Adrenal gland (tissue), 9 donors: ENCODE measurements at regions not wholly inside any gene's neighbourhood (a gene's known extent, or its start where the extent isn't known, plus 50 kb on each side); places are given as distances from the start of the nearest gene placed in this dataset.

Experiments used
- DNase-seq, 7 donors: peaks; one replicate each; pipeline ENCODE4 v3.0.0-alpha.2; 2019 to 2020
- H3K27ac ChIP-seq, 5 donors: fragments of 200-600 bp; sonication (generic) in 4 of 5; 1 replicate in 3 of 5; 2 replicates in 2 of 5; pipeline versions ENCODE4 v1.5.1 to v1.8.0; 2016 to 2020; ENCODE audit warnings: mild to moderate bottlenecking in 1 of 5
- H3K27me3 ChIP-seq: fragments of 200-600 bp; 2 replicates; pipeline ENCODE4 v1.8.0; 2021
- H3K36me3 ChIP-seq, 2 donors: fragments of 200-600 bp; replicated peaks in 1 of 2; 1 replicate in 1 of 2; 2 replicates in 1 of 2; pipeline versions ENCODE4 v1.5.1 to v1.8.0; 2018 to 2022
- H3K4me1 ChIP-seq, 2 donors: fragments of 200-600 bp; replicated peaks in 1 of 2; 1 replicate in 1 of 2; 2 replicates in 1 of 2; pipeline versions ENCODE4 v1.5.1 to v1.8.0; 2018 to 2021
- H3K4me3 ChIP-seq, 4 donors: fragments of 200-600 bp; sonication (generic) in 3 of 4; one replicate each; pipeline ENCODE4 v1.5.1; 2016 to 2018
- H3K9me3 ChIP-seq, 3 donors: fragments of 200-600 bp; sonication (generic) in 1 of 3; replicated peaks in 1 of 3; 1 replicate in 2 of 3; 2 replicates in 1 of 3; pipeline versions ENCODE4 v1.5.1 to v1.8.0; 2016 to 2021
- CTCF ChIP-seq, 6 experiments: fragments of 450-650 bp in 4 of 6; fragments of 200-600 bp in 2 of 6; sonication (generic) in 1 of 6; IDR thresholded peaks; 1 replicate in 5 of 6; 2 replicates in 1 of 6; pipeline versions ENCODE4 v1.5.1 to v1.8.0; 2016 to 2021; ENCODE audit warnings: antibody characterized with exemption in 6 of 6, mild to moderate bottlenecking in 2 of 6, moderate library complexity in 1 of 6
- POLR2A ChIP-seq, 2 donors: fragments of 450-650 bp; IDR thresholded peaks; one replicate each; pipeline ENCODE4 v1.6.1; 2017; ENCODE audit warnings: antibody characterized with exemption in 2 of 2, mild to moderate bottlenecking in 2 of 2, moderate library complexity in 1 of 2
- whole genome bisulfite sequencing, 4 donors: extraction: QIAGEN DNeasy Blood & Tissue Kit in 2 of 4; methylation state at CpG; one replicate each; pipeline versions ENCODE4 v1.1.5 to v1.1.7; 2013 to 2017; 5-methylcytosine and 5-hydroxymethylcytosine counted together
- intact Hi-C, 2 donors: fragments of 100-400 bp; cut with DNase I; formaldehyde crosslinking; loops; one replicate each; pipeline versions ENCODE4 v1.14.1 to v1.15.0; 2022 to 2023
- donor health status: healthy with polysubstance abuse.
- donor health status: Bipolar disorder and iron deficiency.
- donor health status: DM: yes; HTN: yes; CAD: no.
- donor health status: DM: no; HTN: no; CAD: no.
- donor health status: DM: no; HTN: no; CAD: no.

GRCh38 chr2:180343528-180344345 is 336.6 kb upstream of the CWC22 start:
- WGBS, 4 donors: 50 to 76% (median 69%) methylated on average over 1 of the region's 1 CpG
- no peaks in the 10 kb centered on the region for H3K9me3 ChIP-seq
- H3K4me3 ChIP-seq: no peak overlapping the region

GRCh38 chr2:180337136-180337535 is 330.0 kb upstream of the CWC22 start:
- Histone ChIP-seq H3K9me3 (no peaks in the 10 kb centered on the region), H3K4me3 (no peak overlapping the region), H3K27me3 (no peaks in the 10 kb centered on the region), H3K27ac (no peak overlapping the region), H3K4me1 (no peaks in the 10 kb centered on the region), H3K36me3 (no peaks in the 10 kb centered on the region)
- 68 to 83% (median 77%) methylated on average over 3 of the region's 3 CpGs for WGBS, 4 donors
- intact Hi-C loops: no loop called here
- TF ChIP-seq POLR2A (IDR thresholded peaks at IDR 0.05) (no peak), CTCF (IDR thresholded peaks at IDR 0.05) (no peak)
- DNase-seq: no peak

More at GRCh38 chr2:180343528-180344345, 336.6 kb upstream of the CWC22 start:
- TF ChIP-seq CTCF (IDR thresholded peaks at IDR 0.05): no peak
- intact Hi-C loops: no loop called here
- H3K4me1 ChIP-seq: no peaks in the 10 kb centered on the region
- no peak overlapping the region for H3K27ac ChIP-seq
- DNase-seq: no peak
- no peaks in the 10 kb centered on the region for H3K36me3 ChIP-seq
- no peaks in the 10 kb centered on the region for H3K27me3 ChIP-seq

DNA sequence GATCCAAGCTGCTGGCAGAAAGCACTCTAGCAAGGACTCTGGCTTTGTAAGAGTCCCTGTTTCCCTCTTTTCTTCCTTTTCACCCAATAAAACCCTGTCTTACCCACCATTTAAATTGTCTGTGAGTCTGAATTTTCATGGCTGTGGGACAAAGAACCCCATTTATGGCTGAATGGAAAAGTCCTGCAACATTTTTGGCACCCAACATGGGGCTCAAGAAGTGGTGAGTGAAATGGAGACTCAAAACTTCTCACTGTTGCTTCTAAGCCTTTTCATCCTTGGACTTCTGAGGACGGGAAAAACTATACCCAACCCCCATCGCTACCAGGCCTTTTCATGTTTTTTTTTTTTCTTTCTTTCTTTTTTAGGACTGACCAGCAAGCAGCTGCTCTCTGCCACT is 329.5 kb upstream of the CWC22 start:
- 75 to 82% (median 80%) methylated on average over 2 of the region's 2 CpGs for WGBS, 4 donors
- DNase-seq: no peak
- no peak for TF ChIP-seq CTCF (IDR thresholded peaks at IDR 0.05)

GRCh38 chr2:180334514-180334913 is 327.4 kb upstream of the CWC22 start:
- 83 to 89% (median 85%) methylated on average over 3 of the region's 3 CpGs for WGBS, 4 donors
- Histone ChIP-seq H3K4me3 (no peak overlapping the region), H3K9me3 (no peaks in the 10 kb centered on the region), H3K27ac (no peak overlapping the region), H3K4me1 (no peaks in the 10 kb centered on the region), H3K27me3 (no peaks in the 10 kb centered on the region), H3K36me3 (no peaks in the 10 kb centered on the region)
- intact Hi-C loops: no loop called here
- DNase-seq: no peak
- TF ChIP-seq CTCF (IDR thresholded peaks at IDR 0.05) (no peak), POLR2A (IDR thresholded peaks at IDR 0.05) (no peak)

More for the DNA sequence above, 329.5 kb upstream of the CWC22 start:
- H3K27me3 ChIP-seq: no peaks in the 10 kb centered on the region
- no peak overlapping the region for H3K27ac ChIP-seq
- no peak overlapping the region for H3K4me3 ChIP-seq
- no peaks in the 10 kb centered on the region for H3K9me3 ChIP-seq
- intact Hi-C loops: no loop called here
- no peaks in the 10 kb centered on the region for H3K4me1 ChIP-seq
- no peaks in the 10 kb centered on the region for H3K36me3 ChIP-seq
